ENCODE measurements at regions not wholly inside any gene's neighbourhood (a gene's known extent, or its start where the extent isn't known, plus 50 kb on each side); places are given as distances from the start of the nearest gene placed in this dataset.

- DNase-seq: no peak
Observed at GRCh38 chr5:3393122-3393919, 202.3 kb upstream of the IRX1 start.

- no peak for DNase-seq
Observed at GRCh38 chr5:3392306-3392939, 203.2 kb upstream of the IRX1 start.

GRCh38 chr5:3391210-3391609 lies 204.4 kb upstream of the IRX1 start:
- DNase-seq: no peak

- DNase-seq: no peak
Observed at GRCh38 chr5:3389471-3390026, 206.1 kb upstream of the IRX1 start.

GRCh38 chr5:3386637-3387036 lies 209.0 kb upstream of the IRX1 start:
- no peak for DNase-seq

- no peak for DNase-seq
Observed at GRCh38 chr5:3385991-3386519, 209.6 kb upstream of the IRX1 start.

GRCh38 chr5:3384531-3384930 lies 211.1 kb upstream of the IRX1 start:
- no peak for DNase-seq

- DNase-seq: no peak
Observed at GRCh38 chr5:3382782-3383181, 212.8 kb upstream of the IRX1 start.

GRCh38 chr5:3382151-3382550 lies 213.5 kb upstream of the IRX1 start:
- no peak for DNase-seq

- DNase-seq: no peak
Observed at GRCh38 chr5:3381206-3381825, 214.3 kb upstream of the IRX1 start.

- DNase-seq: no peak
Observed at GRCh38 chr5:3380689-3381088, 214.9 kb upstream of the IRX1 start.

- no peak for DNase-seq
Observed at GRCh38 chr5:3377831-3378230, 217.8 kb upstream of the IRX1 start.

GRCh38 chr5:3377176-3377575 lies 218.5 kb upstream of the IRX1 start:
- no peak for DNase-seq

GRCh38 chr5:3376611-3377010 lies 219.0 kb upstream of the IRX1 start:
- no peak for DNase-seq

- DNase-seq: no peak
Observed at GRCh38 chr5:3375586-3376311, 219.9 kb upstream of the IRX1 start.

- no peak for DNase-seq
Observed at GRCh38 chr5:3373391-3373790, 222.2 kb upstream of the IRX1 start.

- DNase-seq: no peak
Observed at GRCh38 chr5:3372289-3372688, 223.3 kb upstream of the IRX1 start.

- DNase-seq: no peak
Observed at GRCh38 chr5:3365501-3366215, 230.0 kb upstream of the IRX1 start.

- no peak for DNase-seq
Observed at GRCh38 chr5:3364941-3365340, 230.7 kb upstream of the IRX1 start.

GRCh38 chr5:3364433-3364832 lies 231.2 kb upstream of the IRX1 start:
- no peak for DNase-seq

GRCh38 chr5:3362606-3362910 lies 233.1 kb upstream of the IRX1 start:
- DNase-seq: no peak

- no peak for DNase-seq
Observed at GRCh38 chr5:3361811-3362605, 233.6 kb upstream of the IRX1 start.

All from NCI-H187 (cell line).